ENCODE measurements at regions not wholly inside any gene's neighbourhood (a gene's known extent, or its start where the extent isn't known, plus 50 kb on each side); places are given as distances from the start of the nearest gene placed in this dataset.

DNA sequence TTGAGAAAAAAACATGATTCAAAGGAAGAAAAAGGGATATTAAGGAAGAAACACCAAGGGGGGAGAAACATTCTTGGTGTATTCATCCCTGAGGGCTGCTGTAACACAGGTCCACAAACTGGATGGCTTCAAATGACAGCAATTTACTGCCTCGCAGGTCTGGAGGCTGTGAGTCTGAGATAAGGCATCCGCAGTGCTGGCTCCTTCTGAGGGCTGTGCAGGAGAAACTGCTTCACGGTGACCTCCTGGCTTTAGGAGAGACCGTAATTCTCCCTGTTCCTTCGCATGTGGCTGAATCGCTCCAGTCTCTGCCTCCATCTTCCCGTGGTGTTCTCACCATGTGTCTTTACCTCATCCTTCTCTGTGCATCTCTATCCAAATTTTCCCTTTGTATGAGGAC, 490.7 kb downstream of the EIPR1 start:
- H3K4me3 ChIP-seq (ENCODE audit: low read length), result no peak overlapping the region
- no peaks in the 10 kb centered on the region for H3K4me1 Mint-ChIP-seq (ENCODE audit: low read depth)
- peaks cover 0 to 2% of the 10 kb centered on the region in 2 experiments for H3K27me3 ChIP-seq (ENCODE audit: control insufficient read depth in 1 of 2, insufficient read depth in 2 of 2, low read length in 2 of 2)
- H3K4me1 ChIP-seq (ENCODE audit: insufficient read depth, low read length), result no peaks in the 10 kb centered on the region
- H3K36me3 Mint-ChIP-seq (ENCODE audit: low read depth), result no peaks in the 10 kb centered on the region
- H3K9me3 ChIP-seq (ENCODE audit: control insufficient read depth in 1 of 2, insufficient read depth in 1 of 2, low read length in 2 of 2), result no peaks in the 10 kb centered on the region
- H3K36me3 ChIP-seq (ENCODE audit: insufficient read depth, low read length), result no peaks in the 10 kb centered on the region
- ChIA-PET CTCF (no interaction called here), POLR2A (no interaction called here)
- DNase-seq (no peak), ATAC-seq (ENCODE audit: poor library complexity) (no peak)
- intact Hi-C loops (cut with DNase I, micrococcal nuclease), result no loop called here
- TF ChIP-seq, protein P1, sequence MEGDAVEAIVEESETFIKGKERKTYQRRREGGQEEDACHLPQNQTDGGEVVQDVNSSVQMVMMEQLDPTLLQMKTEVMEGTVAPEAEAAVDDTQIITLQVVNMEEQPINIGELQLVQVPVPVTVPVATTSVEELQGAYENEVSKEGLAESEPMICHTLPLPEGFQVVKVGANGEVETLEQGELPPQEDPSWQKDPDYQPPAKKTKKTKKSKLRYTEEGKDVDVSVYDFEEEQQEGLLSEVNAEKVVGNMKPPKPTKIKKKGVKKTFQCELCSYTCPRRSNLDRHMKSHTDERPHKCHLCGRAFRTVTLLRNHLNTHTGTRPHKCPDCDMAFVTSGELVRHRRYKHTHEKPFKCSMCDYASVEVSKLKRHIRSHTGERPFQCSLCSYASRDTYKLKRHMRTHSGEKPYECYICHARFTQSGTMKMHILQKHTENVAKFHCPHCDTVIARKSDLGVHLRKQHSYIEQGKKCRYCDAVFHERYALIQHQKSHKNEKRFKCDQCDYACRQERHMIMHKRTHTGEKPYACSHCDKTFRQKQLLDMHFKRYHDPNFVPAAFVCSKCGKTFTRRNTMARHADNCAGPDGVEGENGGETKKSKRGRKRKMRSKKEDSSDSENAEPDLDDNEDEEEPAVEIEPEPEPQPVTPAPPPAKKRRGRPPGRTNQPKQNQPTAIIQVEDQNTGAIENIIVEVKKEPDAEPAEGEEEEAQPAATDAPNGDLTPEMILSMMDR (IDR thresholded peaks at IDR 0.05), result no peak
- peaks cover 23% of the 10 kb centered on the region for H3K27me3 Mint-ChIP-seq
- no peak overlapping the region for H3K4me3 Mint-ChIP-seq
- no peak overlapping the region for H3K27ac Mint-ChIP-seq
- H3K9me3 Mint-ChIP-seq, result peaks cover 6% of the 10 kb centered on the region
- no peak overlapping the region for H3K27ac ChIP-seq (ENCODE audit: low read depth in 1 of 2, low read length in 2 of 2)

DNA sequence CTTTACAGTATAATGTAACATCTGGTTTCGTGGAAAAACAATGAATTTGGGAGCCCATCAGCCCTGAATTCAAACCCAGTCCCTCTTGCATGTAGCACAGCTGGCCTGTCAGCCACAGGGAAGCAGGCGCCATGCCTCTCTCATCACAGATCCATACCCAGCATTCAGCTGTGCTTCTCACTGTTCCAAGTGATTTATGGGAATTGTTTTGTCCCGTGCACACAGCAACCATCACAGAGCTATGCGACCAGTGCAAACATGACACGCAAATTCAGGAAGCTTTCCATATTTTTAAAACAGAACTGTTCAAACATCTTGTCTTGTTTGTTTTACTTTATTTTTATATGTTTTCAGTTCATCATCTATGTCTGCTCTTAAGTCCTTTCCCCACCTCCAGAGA, 496.1 kb downstream of the EIPR1 start:
- Histone ChIP-seq H3K4me1 (ENCODE audit: insufficient read depth, low read length) (no peaks in the 10 kb centered on the region), H3K27me3 (ENCODE audit: control insufficient read depth in 1 of 2, insufficient read depth in 2 of 2, low read length in 2 of 2) (no peaks in the 10 kb centered on the region), H3K36me3 (ENCODE audit: insufficient read depth, low read length) (no peaks in the 10 kb centered on the region), H3K4me3 (ENCODE audit: low read length) (no peak overlapping the region), H3K9me3 (ENCODE audit: control insufficient read depth in 1 of 2, insufficient read depth in 1 of 2, low read length in 2 of 2) (peaks cover 0 to 12% of the 10 kb centered on the region in 2 experiments), H3K27ac (ENCODE audit: low read depth in 1 of 2, low read length in 2 of 2) (no peak overlapping the region)
- no peak overlapping the region for H3K27ac Mint-ChIP-seq
- ATAC-seq (ENCODE audit: poor library complexity) (no peak), DNase-seq (no peak)
- H3K4me3 Mint-ChIP-seq, result no peak overlapping the region
- H3K36me3 Mint-ChIP-seq (ENCODE audit: low read depth), result no peaks in the 10 kb centered on the region
- H3K27me3 Mint-ChIP-seq, result peaks cover 2% of the 10 kb centered on the region
- TF ChIP-seq, protein P1 (IDR thresholded peaks at IDR 0.05), result no peak
- POLR2A ChIA-PET, result no interaction called here
- CTCF ChIA-PET, result no interaction called here
- H3K4me1 Mint-ChIP-seq (ENCODE audit: low read depth), result no peaks in the 10 kb centered on the region
- H3K9me3 Mint-ChIP-seq, result peaks cover 6% of the 10 kb centered on the region
- intact Hi-C loops (cut with DNase I, micrococcal nuclease), result no loop called here

DNA sequence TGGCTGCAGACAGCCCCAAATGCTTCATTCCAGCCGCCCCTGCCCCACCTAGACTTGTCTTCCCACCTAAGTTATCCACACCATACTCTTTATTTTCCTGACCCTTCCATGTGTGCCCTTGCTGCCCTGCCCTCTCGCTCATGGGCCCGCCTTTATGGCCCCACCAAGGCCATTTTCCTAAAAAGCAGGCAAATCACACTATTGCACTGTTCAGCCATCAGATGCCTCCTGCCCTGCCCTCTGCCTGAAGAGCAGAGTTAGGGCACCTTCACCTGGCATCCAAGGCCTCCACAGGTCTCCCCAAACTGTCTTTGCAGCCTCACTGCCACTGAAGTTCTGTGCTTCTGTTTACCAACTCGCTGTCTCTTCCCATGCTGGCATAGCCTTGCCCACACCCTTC, 496.7 kb downstream of the EIPR1 start:
- H3K27me3 ChIP-seq (ENCODE audit: control insufficient read depth in 1 of 2, insufficient read depth in 2 of 2, low read length in 2 of 2), result no peaks in the 10 kb centered on the region
- POLR2A ChIA-PET, result no interaction called here
- no peaks in the 10 kb centered on the region for H3K4me1 Mint-ChIP-seq (ENCODE audit: low read depth)
- H3K4me3 Mint-ChIP-seq, result no peak overlapping the region
- H3K27me3 Mint-ChIP-seq, result no peaks in the 10 kb centered on the region
- H3K9me3 ChIP-seq (ENCODE audit: control insufficient read depth in 1 of 2, insufficient read depth in 1 of 2, low read length in 2 of 2), result peaks cover 0 to 14% of the 10 kb centered on the region in 2 experiments
- peaks cover 6% of the 10 kb centered on the region for H3K9me3 Mint-ChIP-seq
- no peak overlapping the region for H3K27ac Mint-ChIP-seq
- no peak overlapping the region for H3K27ac ChIP-seq (ENCODE audit: low read depth in 1 of 2, low read length in 2 of 2)
- H3K36me3 Mint-ChIP-seq (ENCODE audit: low read depth), result no peaks in the 10 kb centered on the region
- intact Hi-C loops (cut with DNase I, micrococcal nuclease), result no loop called here
- CTCF ChIA-PET, result no interaction called here
- DNase-seq, result no peak
- H3K4me1 ChIP-seq (ENCODE audit: insufficient read depth, low read length), result no peaks in the 10 kb centered on the region
- no peaks in the 10 kb centered on the region for H3K36me3 ChIP-seq (ENCODE audit: insufficient read depth, low read length)
- H3K4me3 ChIP-seq (ENCODE audit: low read length), result no peak overlapping the region
- TF ChIP-seq, protein P1 (IDR thresholded peaks at IDR 0.05), result no peak
- ATAC-seq (ENCODE audit: poor library complexity), result no peak

All from CD4-positive, alpha-beta T cell (primary cell).